HCT116 (cell line): ENCODE measurements at regions not wholly inside any gene's neighbourhood (a gene's known extent, or its start where the extent isn't known, plus 50 kb on each side); places are given as distances from the start of the nearest gene placed in this dataset.

Source experiments
- ATAC-seq: fragments of 200-7000 bp; cut with Tn5 transposase; 2 replicates; pipeline ENCODE4 v1.9.1; 2020; ENCODE audit warnings: mild to moderate bottlenecking, moderate library complexity
- BruUV-seq: library from RNA; stranded (reverse); fragments of 400-500 nt; replicated peaks from 2 replicates; lab custom pipeline; 2021; lab: Mats Ljungman, UMichigan
- CTCF ChIA-PET: fragments of 300-600 bp; sonication (Branson Sonifier 250); formaldehyde crosslinking; loops from one replicate; lab custom pipeline; 2021; ENCODE audit warnings: antibody characterized with exemption; lab: Charles Lee
- POLR2A ChIA-PET: fragments of 300-600, 350-600 bp; sonication (Branson Sonifier 250); formaldehyde crosslinking; loops from one replicate; lab custom pipeline; 2021; ENCODE audit warnings: antibody characterized with exemption; lab: Charles Lee
- RAD21 ChIA-PET, 2 experiments: fragments of 300-600 bp; sonication (Branson Sonifier 250); formaldehyde crosslinking; loops; one replicate each; lab custom pipeline; 2023; ENCODE audit warnings: low total read pairs in 2 of 2; ENCODE audit not compliant: uncharacterized antibody in 2 of 2, unreplicated experiment in 2 of 2, low non-redundant PET in 1 of 2; lab: Charles Lee
- DNase-seq: peaks from one replicate; pipeline ENCODE4 v3.0.0-alpha.2; 2010; ENCODE audit warnings: low read depth, low spot score
- H2AFZ ChIP-seq: fragments of 200-600 bp; shearing (Covaris generic), sonication (generic); 2 replicates; pipeline ENCODE4 v1.6.1; 2017; ENCODE audit warnings: low read depth, mixed run types, mixed read lengths, antibody characterized with exemption, low read length; ENCODE audit not compliant: poor library complexity, severe bottlenecking
- H3K27ac ChIP-seq: 2 replicates; pipeline ENCODE4 v1.5.1; 2012; ENCODE audit warnings: low read depth, low read length
- H3K27me3 ChIP-seq: fragments of 200-600 bp; sonication (generic); 2 replicates; pipeline ENCODE4 v1.6.1; 2016; ENCODE audit warnings: mixed run types, low read length, mixed read lengths; ENCODE audit not compliant: insufficient read depth
- H3K36me3 ChIP-seq, 2 experiments: fragments of 200-500 bp in 1 of 2; fragments of 200-600 bp in 1 of 2; sonication (Bioruptor generic) in 1 of 2; sonication (generic) in 1 of 2; 2 replicates each; pipeline versions ENCODE4 v1.5.1 to v1.6.1; 2014 to 2016; ENCODE audit warnings: low read length in 2 of 2, inconsistent platforms in 1 of 2, mixed read lengths in 1 of 2, mixed run types in 1 of 2; ENCODE audit not compliant: insufficient read depth in 2 of 2, control insufficient read depth in 1 of 2
- H3K4me1 ChIP-seq, 2 experiments: fragments of 200-600 bp in 1 of 2; sonication (generic) in 1 of 2; 2 replicates each; pipeline versions ENCODE4 v1.5.1 to v1.6.1; 2012 to 2017; ENCODE audit warnings: low read length in 2 of 2, inconsistent platforms in 1 of 2, mild to moderate bottlenecking in 1 of 2, mixed read lengths in 1 of 2, mixed run types in 1 of 2, moderate library complexity in 1 of 2; ENCODE audit not compliant: insufficient read depth in 2 of 2, control insufficient read depth in 1 of 2
- H3K4me2 ChIP-seq: fragments of 200-600 bp; sonication (generic); 2 replicates; pipeline ENCODE4 v1.6.1; 2017; ENCODE audit warnings: mixed run types, low read length, mixed read lengths
- H3K4me3 ChIP-seq, 2 experiments: fragments of 200-600 bp in 1 of 2; sonication (generic) in 1 of 2; replicated peaks in 1 of 2; 2 replicates each; pipeline ENCODE4 v1.5.1; 2011 to 2016; ENCODE audit warnings: low read length in 2 of 2, control low read depth in 1 of 2, low read depth in 1 of 2, mild to moderate bottlenecking in 1 of 2, mixed read lengths in 1 of 2, mixed run types in 1 of 2
- H3K79me2 ChIP-seq: fragments of 200-600 bp; sonication (generic); 2 replicates; pipeline ENCODE4 v1.6.1; 2017; ENCODE audit warnings: mild to moderate bottlenecking, mixed run types, low read length, moderate library complexity, mixed read lengths; ENCODE audit not compliant: insufficient read depth
- H3K9ac ChIP-seq: fragments of 200-600 bp; sonication (generic); 2 replicates; pipeline ENCODE4 v1.6.1; 2016; ENCODE audit warnings: low read length, mixed read lengths
- H3K9me2 ChIP-seq: fragments of 200-600 bp; sonication (generic), shearing (Covaris generic); 2 replicates; pipeline ENCODE4 v1.6.1; 2017; ENCODE audit warnings: mixed run types, mild to moderate bottlenecking, moderate library complexity; ENCODE audit not compliant: insufficient read depth
- H3K9me3 ChIP-seq, 2 experiments: fragments of 200-500 bp in 1 of 2; fragments of 200-600 bp in 1 of 2; sonication (Bioruptor generic) in 1 of 2; sonication (generic) in 1 of 2; 2 replicates each; pipeline ENCODE4 v1.6.1; 2014 to 2017; ENCODE audit warnings: low read length in 2 of 2, mixed read lengths in 2 of 2, inconsistent platforms in 1 of 2, low read depth in 1 of 2, mild to moderate bottlenecking in 1 of 2, mixed run types in 1 of 2, moderate library complexity in 1 of 2; ENCODE audit not compliant: control insufficient read depth in 1 of 2, insufficient read depth in 1 of 2
- H4K20me1 ChIP-seq: fragments of 200-600 bp; sonication (generic), shearing (Covaris generic); 2 replicates; pipeline ENCODE4 v1.6.1; 2017; ENCODE audit warnings: mixed run types, mild to moderate bottlenecking, moderate library complexity; ENCODE audit not compliant: insufficient read depth
- EGR1 ChIP-seq: IDR thresholded peaks from 2 replicates; pipeline ENCODE4 v1.6.1; 2012; ENCODE audit warnings: low read depth
- RAD21 ChIP-seq: IDR thresholded peaks from 2 replicates; pipeline ENCODE4 v1.6.1; 2012; ENCODE audit warnings: low read depth, mild to moderate bottlenecking
- intact Hi-C: fragments of 100-400 bp; cut with micrococcal nuclease; formaldehyde crosslinking; loops from 2 replicates; pipeline ENCODE4 v1.10.0; 2022
- TF ChIP-seq, protein P1 (sequence below): IDR thresholded peaks from 2 replicates; pipeline ENCODE4 v1.6.1; 2012; ENCODE audit warnings: low read depth

DNA sequence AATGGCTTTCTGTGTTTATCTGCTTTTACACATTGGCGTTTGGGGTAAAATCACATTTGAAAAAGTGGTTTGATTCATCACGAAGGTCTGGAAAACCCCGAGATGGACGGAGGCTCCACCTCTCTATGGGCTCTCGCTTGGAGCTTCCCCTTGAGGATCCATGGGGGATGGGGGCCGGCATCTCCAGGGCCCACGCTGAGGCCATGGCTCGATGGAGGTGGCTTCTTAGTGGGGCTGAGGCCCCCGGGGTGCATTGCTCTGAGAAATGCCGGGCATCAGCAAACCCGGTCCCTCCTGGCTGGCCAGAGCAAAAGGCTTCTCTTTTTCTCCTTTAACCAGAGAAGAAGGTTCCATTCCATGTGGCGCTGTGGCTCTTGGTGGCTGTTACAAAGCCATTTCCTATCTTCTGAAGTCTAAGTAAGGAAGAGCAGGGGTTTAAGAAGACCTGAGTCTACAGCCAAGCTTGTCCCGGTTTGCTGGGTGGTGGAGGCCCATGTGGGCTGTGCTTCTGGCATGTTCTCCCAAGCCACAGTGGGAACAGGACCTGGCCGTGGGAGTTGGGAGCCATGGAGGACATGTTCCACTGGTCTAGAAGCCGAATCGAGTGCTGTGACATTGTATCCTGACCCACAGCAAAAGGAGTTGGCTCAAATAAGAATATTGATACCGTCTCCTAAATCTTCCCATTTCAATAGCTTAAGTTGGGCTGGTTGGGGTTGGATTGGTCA, 243.5 kb upstream of the PITRM1 start:
- no peaks in the 10 kb centered on the region for H3K9me3 ChIP-seq
- no TSS peak for BruUV-seq
- CTCF ChIA-PET = no interaction called here

More for the DNA sequence above, 243.5 kb upstream of the PITRM1 start:
- no peak overlapping the region for H3K4me2 ChIP-seq
- H3K27ac ChIP-seq = no peak overlapping the region
- no peak overlapping the region for H2AFZ ChIP-seq
- POLR2A ChIA-PET = no interaction called here
- H3K4me3 ChIP-seq = no peak overlapping the region
- ATAC-seq = no peak
- no peaks in the 10 kb centered on the region for H3K36me3 ChIP-seq
- no peak overlapping the region for H3K9ac ChIP-seq
- intact Hi-C loops = no loop called here
- RAD21 ChIA-PET = no interaction called here
- TF ChIP-seq RAD21 (no peak), EGR1 (no peak)
- TF ChIP-seq, protein P1, sequence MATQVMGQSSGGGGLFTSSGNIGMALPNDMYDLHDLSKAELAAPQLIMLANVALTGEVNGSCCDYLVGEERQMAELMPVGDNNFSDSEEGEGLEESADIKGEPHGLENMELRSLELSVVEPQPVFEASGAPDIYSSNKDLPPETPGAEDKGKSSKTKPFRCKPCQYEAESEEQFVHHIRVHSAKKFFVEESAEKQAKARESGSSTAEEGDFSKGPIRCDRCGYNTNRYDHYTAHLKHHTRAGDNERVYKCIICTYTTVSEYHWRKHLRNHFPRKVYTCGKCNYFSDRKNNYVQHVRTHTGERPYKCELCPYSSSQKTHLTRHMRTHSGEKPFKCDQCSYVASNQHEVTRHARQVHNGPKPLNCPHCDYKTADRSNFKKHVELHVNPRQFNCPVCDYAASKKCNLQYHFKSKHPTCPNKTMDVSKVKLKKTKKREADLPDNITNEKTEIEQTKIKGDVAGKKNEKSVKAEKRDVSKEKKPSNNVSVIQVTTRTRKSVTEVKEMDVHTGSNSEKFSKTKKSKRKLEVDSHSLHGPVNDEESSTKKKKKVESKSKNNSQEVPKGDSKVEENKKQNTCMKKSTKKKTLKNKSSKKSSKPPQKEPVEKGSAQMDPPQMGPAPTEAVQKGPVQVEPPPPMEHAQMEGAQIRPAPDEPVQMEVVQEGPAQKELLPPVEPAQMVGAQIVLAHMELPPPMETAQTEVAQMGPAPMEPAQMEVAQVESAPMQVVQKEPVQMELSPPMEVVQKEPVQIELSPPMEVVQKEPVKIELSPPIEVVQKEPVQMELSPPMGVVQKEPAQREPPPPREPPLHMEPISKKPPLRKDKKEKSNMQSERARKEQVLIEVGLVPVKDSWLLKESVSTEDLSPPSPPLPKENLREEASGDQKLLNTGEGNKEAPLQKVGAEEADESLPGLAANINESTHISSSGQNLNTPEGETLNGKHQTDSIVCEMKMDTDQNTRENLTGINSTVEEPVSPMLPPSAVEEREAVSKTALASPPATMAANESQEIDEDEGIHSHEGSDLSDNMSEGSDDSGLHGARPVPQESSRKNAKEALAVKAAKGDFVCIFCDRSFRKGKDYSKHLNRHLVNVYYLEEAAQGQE = no peak
- TF ChIP-seq, all 23 proteins: peak for 0
- Histone ChIP-seq H4K20me1 (no peaks in the 10 kb centered on the region), H3K27me3 (no peaks in the 10 kb centered on the region), H3K4me1 (no peaks in the 10 kb centered on the region), H3K79me2 (no peaks in the 10 kb centered on the region), H3K9me2 (no peaks in the 10 kb centered on the region)
- DNase-seq = no peak
